BE2C (cell line): ENCODE measurements at regions not wholly inside any gene's neighbourhood (a gene's known extent, or its start where the extent isn't known, plus 50 kb on each side); places are given as distances from the start of the nearest gene placed in this dataset.

ENCODE experiments used
- DNase-seq: peaks from one replicate; pipeline ENCODE4 v3.0.0-alpha.2; 2020
- H3K27me3 ChIP-seq: fragments of 250-450 bp; sonication (Bioruptor Pico); 2 replicates; pipeline ENCODE4 v1.5.1; 2020; ENCODE audit warnings: mild to moderate bottlenecking
- H3K36me3 ChIP-seq: fragments of 250-450 bp; sonication (Bioruptor Pico); 2 replicates; pipeline ENCODE4 v1.5.1; 2020; ENCODE audit warnings: mild to moderate bottlenecking
- H3K4me1 ChIP-seq: fragments of 250-450 bp; sonication (Bioruptor Pico); 2 replicates; pipeline ENCODE4 v1.5.1; 2020
- H3K4me3 ChIP-seq: 2 replicates; pipeline ENCODE4 v1.5.1; 2011; ENCODE audit warnings: low read depth, low read length
- H3K9me3 ChIP-seq: fragments of 250-450 bp; sonication (Bioruptor Pico); 2 replicates; pipeline ENCODE4 v1.5.1; 2020
- TF ChIP-seq, protein P1 (sequence below): IDR thresholded peaks from 2 replicates; pipeline ENCODE4 v1.5.1; 2012; ENCODE audit warnings: mild to moderate bottlenecking, low read depth, low read length

DNA sequence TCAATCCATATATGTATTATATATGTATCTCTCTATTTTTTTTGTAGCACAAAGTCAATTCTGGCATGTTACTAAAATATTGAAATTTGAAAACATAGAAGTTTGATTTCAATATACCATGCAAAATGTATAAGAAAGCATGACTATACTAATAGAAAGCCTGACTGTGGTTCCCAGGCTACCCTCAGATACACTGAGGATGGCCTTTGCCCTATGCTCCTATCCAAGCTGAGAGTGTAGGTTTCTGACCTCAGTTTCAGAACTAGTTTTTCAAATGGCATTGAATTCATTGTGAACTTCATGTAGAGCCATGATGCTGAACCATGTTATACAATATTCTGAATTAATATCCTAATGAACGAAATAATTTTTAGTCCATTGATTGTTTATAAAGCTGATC, 220.4 kb upstream of the IZUMO3 start:
- Histone ChIP-seq H3K9me3 (no peaks in the 10 kb centered on the region), H3K4me1 (no peaks in the 10 kb centered on the region), H3K4me3 (no peak overlapping the region), H3K27me3 (no peaks in the 10 kb centered on the region), H3K36me3 (no peaks in the 10 kb centered on the region)
- no peak for DNase-seq
- TF ChIP-seq, protein P1, sequence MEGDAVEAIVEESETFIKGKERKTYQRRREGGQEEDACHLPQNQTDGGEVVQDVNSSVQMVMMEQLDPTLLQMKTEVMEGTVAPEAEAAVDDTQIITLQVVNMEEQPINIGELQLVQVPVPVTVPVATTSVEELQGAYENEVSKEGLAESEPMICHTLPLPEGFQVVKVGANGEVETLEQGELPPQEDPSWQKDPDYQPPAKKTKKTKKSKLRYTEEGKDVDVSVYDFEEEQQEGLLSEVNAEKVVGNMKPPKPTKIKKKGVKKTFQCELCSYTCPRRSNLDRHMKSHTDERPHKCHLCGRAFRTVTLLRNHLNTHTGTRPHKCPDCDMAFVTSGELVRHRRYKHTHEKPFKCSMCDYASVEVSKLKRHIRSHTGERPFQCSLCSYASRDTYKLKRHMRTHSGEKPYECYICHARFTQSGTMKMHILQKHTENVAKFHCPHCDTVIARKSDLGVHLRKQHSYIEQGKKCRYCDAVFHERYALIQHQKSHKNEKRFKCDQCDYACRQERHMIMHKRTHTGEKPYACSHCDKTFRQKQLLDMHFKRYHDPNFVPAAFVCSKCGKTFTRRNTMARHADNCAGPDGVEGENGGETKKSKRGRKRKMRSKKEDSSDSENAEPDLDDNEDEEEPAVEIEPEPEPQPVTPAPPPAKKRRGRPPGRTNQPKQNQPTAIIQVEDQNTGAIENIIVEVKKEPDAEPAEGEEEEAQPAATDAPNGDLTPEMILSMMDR = no peak

DNA sequence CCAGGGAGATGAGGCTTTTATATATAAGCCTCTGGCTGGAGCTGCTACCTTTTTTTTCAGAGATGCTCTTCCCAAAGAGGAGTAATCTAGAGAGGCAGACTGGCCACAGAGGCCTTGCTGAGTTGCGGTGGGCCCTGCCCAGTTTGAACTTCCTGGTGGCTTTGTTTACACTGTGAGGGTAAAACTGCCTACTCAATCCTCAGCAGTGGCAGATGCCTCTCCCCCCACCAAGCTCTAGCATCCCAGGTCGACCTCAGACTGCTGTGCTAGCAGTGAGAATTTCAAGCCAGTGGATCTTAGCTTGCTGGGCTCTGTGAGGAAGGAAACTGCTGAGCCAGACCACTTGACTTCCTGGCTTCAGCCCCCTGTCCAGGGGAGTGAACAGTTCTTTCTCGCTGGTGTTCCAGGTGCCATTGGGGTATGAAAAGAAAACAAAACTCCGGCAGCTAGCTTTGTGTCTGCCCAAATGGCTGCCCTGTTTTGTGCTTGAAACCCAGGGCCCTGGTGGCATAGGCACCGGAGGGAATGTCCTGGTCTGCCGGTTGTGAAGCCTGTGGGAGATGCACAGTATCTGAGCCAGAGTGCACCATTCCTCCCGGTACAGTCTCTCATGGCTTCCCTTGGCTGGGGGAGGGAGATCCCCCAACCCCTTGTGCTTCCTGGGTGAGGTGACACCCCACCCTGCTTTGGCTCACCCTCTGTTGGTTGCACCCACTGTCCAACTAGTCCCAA, 219.5 kb upstream of the IZUMO3 start:
- TF ChIP-seq, protein P1 = no peak
- Histone ChIP-seq H3K4me1 (no peaks in the 10 kb centered on the region), H3K4me3 (no peak overlapping the region), H3K36me3 (no peaks in the 10 kb centered on the region), H3K27me3 (no peaks in the 10 kb centered on the region), H3K9me3 (no peaks in the 10 kb centered on the region)
- no peak for DNase-seq

DNA sequence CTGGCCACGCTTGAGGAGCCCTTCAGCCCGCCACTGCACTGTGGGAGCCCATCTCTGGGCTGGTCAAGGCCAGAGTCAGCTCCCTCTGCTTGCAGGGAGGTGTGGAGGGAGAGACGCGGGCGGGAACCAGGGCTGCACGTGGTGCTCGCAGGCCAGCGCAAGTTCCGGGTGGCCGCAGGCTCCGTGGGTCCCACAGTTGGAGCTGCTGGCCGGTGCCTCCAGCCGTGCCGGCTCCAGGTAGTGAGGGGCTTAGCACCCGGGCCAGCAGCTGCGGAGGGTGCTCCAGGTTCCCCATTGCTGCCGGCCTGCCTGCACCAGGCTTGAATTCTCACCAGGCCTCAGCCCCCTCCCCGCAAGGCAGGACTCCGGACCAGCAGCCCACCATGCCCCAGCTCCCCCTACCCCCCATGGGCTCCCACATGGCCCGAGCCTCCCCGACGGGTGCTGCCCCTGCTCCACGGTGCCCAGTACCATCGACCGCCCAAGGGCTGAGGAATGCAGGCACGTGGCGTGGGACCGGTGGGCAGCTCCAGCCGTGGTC, 192.8 kb upstream of the IZUMO3 start:
- no peak for DNase-seq
- no peaks in the 10 kb centered on the region for H3K36me3 ChIP-seq
- no peaks in the 10 kb centered on the region; the same call in 1 of the 2 replicates for H3K4me1 ChIP-seq
- no peaks in the 10 kb centered on the region for H3K9me3 ChIP-seq
- no peak overlapping the region for H3K4me3 ChIP-seq
- TF ChIP-seq, protein P1 = no peak
- H3K27me3 ChIP-seq = no peaks in the 10 kb centered on the region

DNA sequence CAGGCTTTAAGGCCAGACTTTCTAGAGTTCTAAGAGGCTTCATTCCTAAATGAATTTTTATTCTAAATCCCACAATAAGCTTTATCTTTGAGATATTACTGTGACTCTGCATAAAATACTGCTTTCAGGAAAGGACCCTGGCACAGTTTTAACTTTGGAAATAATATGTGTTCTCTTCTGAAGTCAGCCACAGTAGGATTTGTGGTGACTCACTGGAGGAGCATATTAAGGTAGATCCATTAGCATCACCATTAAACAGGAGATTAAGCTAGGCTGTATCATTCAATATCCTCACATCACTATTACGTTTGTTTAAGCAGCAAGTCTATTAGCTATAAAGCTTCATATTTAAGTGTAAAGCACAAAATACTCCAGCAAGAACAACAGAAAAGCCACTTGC, 186.1 kb upstream of the IZUMO3 start:
- no peak for DNase-seq
- Histone ChIP-seq H3K9me3 (no peaks in the 10 kb centered on the region), H3K36me3 (no peaks in the 10 kb centered on the region), H3K4me1 (no peaks in the 10 kb centered on the region; the same call in 1 of the 2 replicates), H3K4me3 (no peak overlapping the region), H3K27me3 (no peaks in the 10 kb centered on the region)
- TF ChIP-seq, protein P1 = no peak

DNA sequence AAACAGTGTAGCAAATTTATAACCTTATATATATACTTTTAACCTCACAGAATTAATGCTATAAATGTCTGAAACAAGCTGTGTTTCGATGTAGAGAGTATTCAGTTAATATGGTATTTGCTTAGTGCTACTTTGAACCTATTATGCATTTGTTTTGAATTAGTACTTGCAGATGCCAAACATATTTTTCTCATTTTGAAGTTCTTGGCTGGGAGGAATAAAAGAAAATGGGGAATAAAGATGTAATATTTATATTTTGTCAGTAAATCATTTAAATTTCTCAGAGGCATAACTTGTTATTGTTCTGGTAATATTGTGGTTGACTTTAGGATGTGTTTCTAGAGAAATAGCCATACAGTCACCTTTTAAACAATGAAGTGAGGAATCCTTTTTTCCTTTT, 175.9 kb upstream of the IZUMO3 start:
- Histone ChIP-seq H3K4me3 (no peak overlapping the region), H3K9me3 (no peaks in the 10 kb centered on the region), H3K36me3 (no peaks in the 10 kb centered on the region), H3K27me3 (no peaks in the 10 kb centered on the region), H3K4me1 (no peaks in the 10 kb centered on the region)
- TF ChIP-seq, protein P1 = no peak
- DNase-seq = no peak

DNA sequence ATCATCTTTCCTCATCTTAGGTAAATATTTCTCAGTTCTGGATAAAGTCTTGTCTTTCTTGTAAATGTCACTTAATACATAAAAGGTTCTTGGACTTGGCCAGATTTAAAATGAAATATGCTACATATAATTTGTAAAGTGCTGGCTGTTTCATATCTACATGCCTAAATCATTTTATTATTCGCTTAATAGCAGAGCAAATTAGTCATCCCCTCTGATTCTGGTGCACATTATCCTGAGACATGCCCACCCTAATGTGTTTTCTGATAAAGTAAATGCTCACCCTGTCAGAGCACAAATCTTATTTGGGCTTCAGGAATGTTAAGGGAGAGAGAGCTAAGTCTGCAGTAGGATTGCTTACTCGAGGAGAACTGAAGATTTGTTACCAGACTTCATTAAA, 166.5 kb upstream of the IZUMO3 start:
- Histone ChIP-seq H3K4me3 (no peak overlapping the region), H3K4me1 (peaks cover 4% of the 10 kb centered on the region; the same call in 1 of the 2 replicates), H3K27me3 (no peaks in the 10 kb centered on the region), H3K9me3 (no peaks in the 10 kb centered on the region), H3K36me3 (no peaks in the 10 kb centered on the region)
- TF ChIP-seq, protein P1 = no peak
- no peak for DNase-seq
